BE2C (cell line): ENCODE measurements at regions not wholly inside any gene's neighbourhood (a gene's known extent, or its start where the extent isn't known, plus 50 kb on each side); places are given as distances from the start of the nearest gene placed in this dataset.

Experiments used
- DNase-seq: peaks from one replicate; pipeline ENCODE4 v3.0.0-alpha.2; 2020
- H3K27me3 ChIP-seq: fragments of 250-450 bp; sonication (Bioruptor Pico); 2 replicates; pipeline ENCODE4 v1.5.1; 2020; ENCODE audit warnings: mild to moderate bottlenecking
- H3K36me3 ChIP-seq: fragments of 250-450 bp; sonication (Bioruptor Pico); 2 replicates; pipeline ENCODE4 v1.5.1; 2020; ENCODE audit warnings: mild to moderate bottlenecking
- H3K4me1 ChIP-seq: fragments of 250-450 bp; sonication (Bioruptor Pico); 2 replicates; pipeline ENCODE4 v1.5.1; 2020
- H3K4me3 ChIP-seq: 2 replicates; pipeline ENCODE4 v1.5.1; 2011; ENCODE audit warnings: low read depth, low read length
- H3K9me3 ChIP-seq: fragments of 250-450 bp; sonication (Bioruptor Pico); 2 replicates; pipeline ENCODE4 v1.5.1; 2020
- TF ChIP-seq, protein P1 (sequence below): IDR thresholded peaks from 2 replicates; pipeline ENCODE4 v1.5.1; 2012; ENCODE audit warnings: mild to moderate bottlenecking, low read depth, low read length

DNA sequence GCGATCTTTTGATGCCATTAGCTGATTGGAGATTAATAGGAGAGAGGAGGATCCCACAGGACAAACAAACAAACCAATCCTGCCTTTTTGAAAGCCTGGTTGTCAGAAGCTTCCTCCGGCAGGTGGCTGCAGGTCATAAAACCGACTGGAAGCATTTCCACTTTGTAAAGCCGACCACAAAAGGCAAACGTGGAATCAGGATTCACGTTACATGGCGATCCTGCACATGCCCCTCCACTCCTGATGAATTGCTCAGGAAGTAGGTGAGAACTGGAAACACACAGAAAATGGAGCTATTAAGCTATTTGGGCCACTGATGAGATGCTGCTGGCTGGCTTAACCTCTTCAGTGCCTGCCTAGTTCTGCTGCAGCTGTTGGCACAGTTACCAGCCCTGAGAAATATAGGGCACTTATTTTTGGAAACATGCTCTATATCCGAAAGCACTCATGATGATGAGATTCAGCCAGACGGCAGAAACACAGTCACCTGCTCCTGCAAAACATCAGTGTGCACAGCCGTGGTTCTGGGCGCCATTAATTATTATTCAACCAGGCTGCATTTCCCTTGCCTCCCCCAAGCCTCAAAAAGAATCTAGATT lies 110.3 kb upstream of the ST6GAL2 start:
- DNase-seq, result no peak
- TF ChIP-seq, protein P1, sequence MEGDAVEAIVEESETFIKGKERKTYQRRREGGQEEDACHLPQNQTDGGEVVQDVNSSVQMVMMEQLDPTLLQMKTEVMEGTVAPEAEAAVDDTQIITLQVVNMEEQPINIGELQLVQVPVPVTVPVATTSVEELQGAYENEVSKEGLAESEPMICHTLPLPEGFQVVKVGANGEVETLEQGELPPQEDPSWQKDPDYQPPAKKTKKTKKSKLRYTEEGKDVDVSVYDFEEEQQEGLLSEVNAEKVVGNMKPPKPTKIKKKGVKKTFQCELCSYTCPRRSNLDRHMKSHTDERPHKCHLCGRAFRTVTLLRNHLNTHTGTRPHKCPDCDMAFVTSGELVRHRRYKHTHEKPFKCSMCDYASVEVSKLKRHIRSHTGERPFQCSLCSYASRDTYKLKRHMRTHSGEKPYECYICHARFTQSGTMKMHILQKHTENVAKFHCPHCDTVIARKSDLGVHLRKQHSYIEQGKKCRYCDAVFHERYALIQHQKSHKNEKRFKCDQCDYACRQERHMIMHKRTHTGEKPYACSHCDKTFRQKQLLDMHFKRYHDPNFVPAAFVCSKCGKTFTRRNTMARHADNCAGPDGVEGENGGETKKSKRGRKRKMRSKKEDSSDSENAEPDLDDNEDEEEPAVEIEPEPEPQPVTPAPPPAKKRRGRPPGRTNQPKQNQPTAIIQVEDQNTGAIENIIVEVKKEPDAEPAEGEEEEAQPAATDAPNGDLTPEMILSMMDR, result no peak
- no peaks in the 10 kb centered on the region for H3K9me3 ChIP-seq
- H3K4me1 ChIP-seq, result no peaks in the 10 kb centered on the region
- H3K27me3 ChIP-seq, result no peaks in the 10 kb centered on the region
- H3K36me3 ChIP-seq, result no peaks in the 10 kb centered on the region
- no peak overlapping the region for H3K4me3 ChIP-seq

DNA sequence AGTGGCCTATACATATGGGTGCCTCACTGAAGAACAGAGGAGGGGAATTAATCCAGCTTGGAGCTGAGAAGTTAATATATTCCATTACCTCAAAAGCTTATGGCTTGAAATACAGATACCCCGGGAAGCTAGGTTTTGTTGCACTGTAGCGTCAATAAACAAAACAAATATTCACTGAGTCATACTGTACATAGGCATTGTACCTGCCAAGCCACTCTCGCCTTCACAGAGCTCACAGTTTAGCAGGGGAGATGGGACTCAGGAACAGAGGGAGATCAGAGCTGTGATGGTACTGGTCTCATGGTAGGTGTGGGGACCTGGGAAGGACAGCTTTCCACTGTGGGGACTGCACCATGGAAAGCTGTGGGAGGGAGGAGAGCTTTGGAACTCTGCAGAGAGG lies 111.2 kb upstream of the ST6GAL2 start:
- H3K4me3 ChIP-seq, result no peak overlapping the region
- no peaks in the 10 kb centered on the region for H3K36me3 ChIP-seq
- no peaks in the 10 kb centered on the region for H3K27me3 ChIP-seq
- DNase-seq, result no peak
- H3K4me1 ChIP-seq, result no peaks in the 10 kb centered on the region
- no peaks in the 10 kb centered on the region for H3K9me3 ChIP-seq
- TF ChIP-seq, protein P1, result no peak

DNA sequence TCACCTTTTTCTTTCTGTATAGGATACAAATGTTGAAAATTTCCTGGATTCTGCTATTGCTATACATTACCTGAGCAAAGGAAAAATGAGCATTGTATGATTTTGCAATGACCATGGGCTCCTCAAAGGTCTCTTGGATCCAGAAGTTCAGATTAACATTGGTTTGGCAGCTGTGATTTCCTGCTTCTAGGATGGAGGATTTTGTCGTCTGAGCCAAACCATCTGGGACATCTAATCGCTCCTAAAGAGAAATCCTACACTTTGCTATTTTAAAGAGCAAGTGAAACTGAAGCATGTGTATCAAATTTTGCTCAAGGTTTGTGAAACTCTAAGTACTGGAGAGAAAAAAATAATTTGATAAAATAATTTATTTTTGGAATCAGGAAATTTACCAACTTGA lies 115.1 kb upstream of the ST6GAL2 start:
- Histone ChIP-seq H3K4me3 (no peak overlapping the region), H3K9me3 (no peaks in the 10 kb centered on the region)
- TF ChIP-seq, protein P1, result no peak

DNA sequence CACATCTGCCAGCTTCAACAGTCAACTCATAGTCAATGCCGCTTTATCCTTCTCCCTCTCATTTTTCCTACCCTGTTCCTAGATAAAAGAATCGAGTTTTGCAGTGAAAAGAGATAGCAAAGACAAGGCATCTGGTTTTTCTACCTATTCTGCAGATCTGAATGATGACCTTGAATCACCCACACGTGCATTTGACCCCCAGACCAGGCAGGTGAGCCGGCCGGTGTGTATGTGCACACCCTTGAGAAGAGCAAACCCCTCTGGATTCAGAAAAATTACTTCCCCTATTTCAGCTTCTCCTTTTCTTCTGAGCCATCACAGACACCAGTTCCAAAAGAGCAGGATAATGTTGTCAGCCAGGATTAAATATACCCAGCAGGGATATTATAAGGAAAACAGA lies 115.6 kb upstream of the ST6GAL2 start:
- Histone ChIP-seq H3K9me3 (no peaks in the 10 kb centered on the region), H3K36me3 (no peaks in the 10 kb centered on the region), H3K4me1 (no peaks in the 10 kb centered on the region), H3K27me3 (no peaks in the 10 kb centered on the region), H3K4me3 (no peak overlapping the region)
- TF ChIP-seq, protein P1, result no peak
- no peak for DNase-seq

More for the DNA sequence above, 115.1 kb upstream of the ST6GAL2 start:
- Histone ChIP-seq H3K4me1 (no peaks in the 10 kb centered on the region), H3K27me3 (no peaks in the 10 kb centered on the region), H3K36me3 (no peaks in the 10 kb centered on the region)
- DNase-seq, result no peak

DNA sequence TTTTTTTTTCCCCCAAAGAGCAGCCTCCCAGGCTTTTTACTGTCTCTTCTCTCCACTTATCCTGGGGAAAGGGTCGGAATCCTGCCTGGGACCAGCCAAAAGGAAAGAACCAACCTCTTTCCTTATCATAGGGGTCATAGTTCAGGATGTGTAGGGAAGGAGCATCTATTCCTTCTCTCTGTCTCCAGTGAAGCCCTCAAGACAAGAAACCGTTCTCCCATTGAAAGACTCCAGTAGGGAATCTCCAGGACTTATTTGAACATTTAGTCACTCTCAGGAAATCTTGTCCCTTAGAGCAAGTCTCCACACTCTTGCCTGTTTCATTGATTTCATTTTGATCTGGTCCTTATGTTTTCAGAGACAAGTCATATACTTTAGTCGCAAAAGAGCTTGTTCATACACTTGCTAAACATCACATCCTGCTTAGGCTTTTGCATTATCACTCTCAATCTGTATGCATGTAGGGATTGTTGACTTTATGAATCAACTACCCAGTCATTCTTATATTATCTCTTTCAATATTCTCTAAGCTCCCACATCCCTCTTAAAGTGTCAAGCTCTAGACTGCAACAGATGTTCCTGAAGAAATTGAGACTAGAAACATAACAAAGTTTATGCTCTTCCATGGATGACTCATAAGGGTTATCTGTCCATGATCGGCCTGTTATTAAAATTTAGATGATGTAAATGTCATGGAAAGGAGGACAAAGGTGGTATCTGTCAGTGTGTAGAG lies 116.2 kb upstream of the ST6GAL2 start:
- Histone ChIP-seq H3K4me1 (no peaks in the 10 kb centered on the region), H3K9me3 (no peaks in the 10 kb centered on the region), H3K36me3 (no peaks in the 10 kb centered on the region), H3K4me3 (no peak overlapping the region), H3K27me3 (no peaks in the 10 kb centered on the region)
- TF ChIP-seq, protein P1, result no peak
- DNase-seq, result no peak

DNA sequence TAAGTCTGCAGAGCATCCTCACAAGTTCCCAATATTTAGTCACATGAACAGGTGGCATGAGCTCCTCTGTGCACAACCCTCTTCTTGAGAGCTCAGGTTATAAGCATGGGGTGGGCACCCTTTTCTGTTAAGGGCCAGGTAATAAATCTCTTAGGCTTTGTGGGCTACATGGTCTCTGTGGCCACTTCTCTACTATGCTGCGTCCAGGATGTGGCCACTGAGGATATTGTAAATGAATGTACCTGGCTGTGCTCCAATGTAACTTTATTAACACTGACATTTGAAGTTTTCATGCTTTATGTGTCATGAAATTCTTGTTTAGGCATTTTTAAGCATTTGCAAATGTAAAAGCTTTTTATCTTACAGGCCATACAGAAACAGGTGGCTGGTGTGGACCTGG lies 116.8 kb upstream of the ST6GAL2 start:
- Histone ChIP-seq H3K36me3 (no peaks in the 10 kb centered on the region), H3K9me3 (no peaks in the 10 kb centered on the region)

More for the DNA sequence above, 116.8 kb upstream of the ST6GAL2 start:
- no peak for DNase-seq
- Histone ChIP-seq H3K4me1 (no peaks in the 10 kb centered on the region), H3K4me3 (no peak overlapping the region), H3K27me3 (no peaks in the 10 kb centered on the region)
- TF ChIP-seq, protein P1, result no peak
